HG02642 (cell line): ENCODE measurements at regions not wholly inside any gene's neighbourhood (a gene's known extent, or its start where the extent isn't known, plus 50 kb on each side); places are given as distances from the start of the nearest gene placed in this dataset.

ENCODE experiments used
- ATAC-seq: cut with Tn5 transposase; IDR thresholded peaks from one replicate; pipeline ENCODE4 v1.9.1; 2021; ENCODE audit warnings: mild to moderate bottlenecking; ENCODE audit not compliant: unreplicated experiment, poor library complexity

GRCh38 chr1:232556351-232556750 lies 73.6 kb downstream of the SIPA1L2 start:
- ATAC-seq: no peak

- ATAC-seq: no peak
These were observed 74.3 kb downstream of the SIPA1L2 start for GRCh38 chr1:232555494-232556210.

- no peak for ATAC-seq
These were observed 75.5 kb downstream of the SIPA1L2 start for GRCh38 chr1:232554409-232554808.

GRCh38 chr1:232553809-232554208 lies 76.1 kb downstream of the SIPA1L2 start:
- ATAC-seq: no peak

- no peak for ATAC-seq
These were observed 76.7 kb downstream of the SIPA1L2 start for GRCh38 chr1:232553050-232553754.

- ATAC-seq: no peak
These were observed 78.5 kb downstream of the SIPA1L2 start for GRCh38 chr1:232551386-232551785.

- ATAC-seq: no peak
These were observed 79.9 kb downstream of the SIPA1L2 start for GRCh38 chr1:232550007-232550406.

- no peak for ATAC-seq
These were observed 81.2 kb downstream of the SIPA1L2 start for GRCh38 chr1:232548691-232549090.

- ATAC-seq: no peak
These were observed 81.9 kb downstream of the SIPA1L2 start for GRCh38 chr1:232547938-232548484.

GRCh38 chr1:232542633-232543593 lies 87.0 kb downstream of the SIPA1L2 start:
- no peak for ATAC-seq

- no peak for ATAC-seq
These were observed 91.0 kb downstream of the SIPA1L2 start for GRCh38 chr1:232538943-232539302.

GRCh38 chr1:232538224-232538942 lies 91.5 kb downstream of the SIPA1L2 start:
- no peak for ATAC-seq

GRCh38 chr1:232534552-232535517 lies 95.1 kb downstream of the SIPA1L2 start:
- ATAC-seq: no peak

- ATAC-seq: no peak
These were observed 96.6 kb downstream of the SIPA1L2 start for GRCh38 chr1:232533328-232533727.

- ATAC-seq: no peak
These were observed 97.0 kb downstream of the SIPA1L2 start for GRCh38 chr1:232532901-232533300.

GRCh38 chr1:232531291-232531690 lies 98.6 kb downstream of the SIPA1L2 start:
- ATAC-seq: no peak

- ATAC-seq: no peak
These were observed 100.2 kb downstream of the SIPA1L2 start for GRCh38 chr1:232529747-232530146.

GRCh38 chr1:232528472-232529089 lies 101.4 kb downstream of the SIPA1L2 start:
- ATAC-seq: no peak
